OCI-LY7 (cell line): ENCODE measurements at regions not wholly inside any gene's neighbourhood (a gene's known extent, or its start where the extent isn't known, plus 50 kb on each side); places are given as distances from the start of the nearest gene placed in this dataset.

ENCODE experiments used
- BruUV-seq: library from RNA; stranded (reverse); fragments of 400-500 nt; replicated peaks from 2 replicates; lab custom pipeline; 2021; lab: Mats Ljungman, UMichigan
- CTCF ChIA-PET: fragments of 300-600 bp; sonication (Branson Sonifier 250); formaldehyde crosslinking; loops from one replicate; lab custom pipeline; 2022; ENCODE audit warnings: antibody characterized with exemption; ENCODE audit not compliant: unreplicated experiment; lab: Charles Lee
- POLR2A ChIA-PET: fragments of 300-600 bp; sonication (Branson Sonifier 250); formaldehyde crosslinking; loops from one replicate; lab custom pipeline; 2022; ENCODE audit warnings: antibody characterized with exemption; lab: Charles Lee
- DNase-seq: peaks from one replicate; pipeline ENCODE4 v3.0.0-alpha.2; 2015; ENCODE audit warnings: low spot score
- H2AFZ ChIP-seq: fragments of 200-600 bp; sonication (generic), shearing (Covaris generic); 2 replicates; pipeline ENCODE4 v1.6.1; 2014; ENCODE audit warnings: mild to moderate bottlenecking, antibody characterized with exemption, low read length, moderate library complexity
- H3K27ac ChIP-seq: fragments of 200-600 bp; sonication (generic); 2 replicates; pipeline ENCODE4 v1.5.1; 2014; ENCODE audit warnings: mixed run types, low read depth, mild to moderate bottlenecking, moderate library complexity, low read length, inconsistent platforms; ENCODE audit not compliant: poor library complexity, severe bottlenecking
- H3K36me3 ChIP-seq: fragments of 200-600 bp; sonication (generic); 2 replicates; pipeline ENCODE4 v1.6.1; 2014; ENCODE audit warnings: mild to moderate bottlenecking, antibody characterized with exemption, low read length, moderate library complexity, mixed read lengths; ENCODE audit not compliant: insufficient read depth
- H3K4me1 ChIP-seq: fragments of 200-600 bp; sonication (generic); 2 replicates; pipeline ENCODE4 v1.5.1; 2014; ENCODE audit warnings: mild to moderate bottlenecking, low read length; ENCODE audit not compliant: insufficient read depth, poor library complexity, severe bottlenecking
- H3K4me2 ChIP-seq: fragments of 200-600 bp; sonication (generic); 2 replicates; pipeline ENCODE4 v1.6.1; 2014; ENCODE audit warnings: mild to moderate bottlenecking, low read length
- H3K4me3 ChIP-seq: fragments of 200-600 bp; sonication (generic); 2 replicates; pipeline ENCODE4 v1.5.1; 2014; ENCODE audit warnings: mild to moderate bottlenecking, low read depth, low read length; ENCODE audit not compliant: poor library complexity, severe bottlenecking
- H3K79me2 ChIP-seq: fragments of 200-600 bp; sonication (generic); 2 replicates; pipeline ENCODE4 v1.6.1; 2016; ENCODE audit warnings: low read depth, mild to moderate bottlenecking, low read length, moderate library complexity, mixed read lengths; ENCODE audit not compliant: insufficient read depth
- H3K9me2 ChIP-seq: fragments of 200-600 bp; sonication (generic); 2 replicates; pipeline ENCODE4 v1.6.1; 2016; ENCODE audit warnings: mild to moderate bottlenecking, low read length, mixed read lengths; ENCODE audit not compliant: insufficient read depth
- H3K9me3 ChIP-seq: fragments of 200-600 bp; sonication (generic); 2 replicates; pipeline ENCODE4 v1.6.1; 2014; ENCODE audit warnings: mild to moderate bottlenecking, mixed run types, low read length, mixed read lengths
- H4K20me1 ChIP-seq: fragments of 200-600 bp; sonication (generic); 2 replicates; pipeline ENCODE4 v1.6.1; 2014; ENCODE audit warnings: mild to moderate bottlenecking, antibody characterized with exemption, low read length, moderate library complexity, mixed read lengths; ENCODE audit not compliant: insufficient read depth
- CTCF ChIP-seq: fragments of 200-600 bp; sonication (generic); conservative IDR thresholded peaks from 2 replicates; pipeline ENCODE4 v1.5.1; 2014; ENCODE audit warnings: mild to moderate bottlenecking, antibody characterized with exemption, low read length, moderate library complexity, mixed read lengths
- EZH2phosphoT487 ChIP-seq: fragments of 200-600 bp; sonication (generic); IDR thresholded peaks from 2 replicates; pipeline ENCODE4 v1.6.1; 2018; ENCODE audit warnings: low read depth, borderline replicate concordance, mild to moderate bottlenecking, mixed run types, antibody characterized with exemption, low read length, moderate library complexity, mixed read lengths
- intact Hi-C: fragments of 100-400 bp; cut with micrococcal nuclease; formaldehyde crosslinking; loops from one replicate; pipeline ENCODE4 v1.10.0; 2022; ENCODE audit not compliant: unreplicated experiment

GRCh38 chr13:48780713-48781341 is 127.1 kb downstream of the CYSLTR2 start:
- Histone ChIP-seq H3K36me3 (no peaks in the 10 kb centered on the region), H3K4me2 (no peak overlapping the region), H3K9me3 (peaks cover 19% of the 10 kb centered on the region), H3K4me1 (no peaks in the 10 kb centered on the region), H3K79me2 (no peaks in the 10 kb centered on the region), H3K4me3 (no peak overlapping the region), H3K9me2 (no peaks in the 10 kb centered on the region; the same call in 1 of the 2 replicates), H4K20me1 (no peaks in the 10 kb centered on the region), H3K27ac (no peak overlapping the region), H2AFZ (no peak overlapping the region)
- no peak for TF ChIP-seq CTCF
- TF ChIP-seq EZH2phosphoT487, result no peak
- POLR2A ChIA-PET, result no interaction called here
- no peak for DNase-seq
- CTCF ChIA-PET, result no interaction called here
- intact Hi-C loops, result no loop called here
- no TSS peak for BruUV-seq

GRCh38 chr13:48782429-48782840 is 128.7 kb downstream of the CYSLTR2 start:
- Histone ChIP-seq H3K4me2 (no peak overlapping the region), H3K9me3 (peaks cover 19% of the 10 kb centered on the region), H2AFZ (no peak overlapping the region), H3K4me1 (no peaks in the 10 kb centered on the region), H3K4me3 (no peak overlapping the region), H4K20me1 (no peaks in the 10 kb centered on the region), H3K79me2 (no peaks in the 10 kb centered on the region), H3K27ac (no peak overlapping the region), H3K9me2 (no peaks in the 10 kb centered on the region; the same call in 1 of the 2 replicates), H3K36me3 (no peaks in the 10 kb centered on the region)
- no TSS peak for BruUV-seq
- ChIA-PET CTCF (no interaction called here), POLR2A (no interaction called here)
- no peak for DNase-seq
- TF ChIP-seq CTCF (no peak), EZH2phosphoT487 (no peak)
- intact Hi-C loops, result no loop called here

GRCh38 chr13:48783181-48783630 is 129.5 kb downstream of the CYSLTR2 start:
- BruUV-seq, result no TSS peak
- Histone ChIP-seq H3K79me2 (no peaks in the 10 kb centered on the region), H3K4me1 (no peaks in the 10 kb centered on the region), H4K20me1 (no peaks in the 10 kb centered on the region), H3K4me2 (no peak overlapping the region), H2AFZ (no peak overlapping the region), H3K4me3 (no peak overlapping the region), H3K9me2 (no peaks in the 10 kb centered on the region; the same call in 1 of the 2 replicates), H3K36me3 (no peaks in the 10 kb centered on the region), H3K27ac (no peak overlapping the region), H3K9me3 (peaks cover 19% of the 10 kb centered on the region)
- ChIA-PET CTCF (no interaction called here), POLR2A (interaction anchor here (0.5 to 0.6 kb wide), 2 partner anchors 380 to 1104 kb away, joined by 3 read pairs; no protein-coding TSS in a partner anchor)
- intact Hi-C loops, result no loop called here
- TF ChIP-seq EZH2phosphoT487, result no peak
- TF ChIP-seq CTCF, result no peak
- DNase-seq, result no peak
